GM21447 (cell line): ENCODE measurements at regions not wholly inside any gene's neighbourhood (a gene's known extent, or its start where the extent isn't known, plus 50 kb on each side); places are given as distances from the start of the nearest gene placed in this dataset.

Experiments used
- ATAC-seq: cut with Tn5 transposase; IDR thresholded peaks from one replicate; pipeline ENCODE4 v1.9.1; 2021; ENCODE audit not compliant: unreplicated experiment

DNA sequence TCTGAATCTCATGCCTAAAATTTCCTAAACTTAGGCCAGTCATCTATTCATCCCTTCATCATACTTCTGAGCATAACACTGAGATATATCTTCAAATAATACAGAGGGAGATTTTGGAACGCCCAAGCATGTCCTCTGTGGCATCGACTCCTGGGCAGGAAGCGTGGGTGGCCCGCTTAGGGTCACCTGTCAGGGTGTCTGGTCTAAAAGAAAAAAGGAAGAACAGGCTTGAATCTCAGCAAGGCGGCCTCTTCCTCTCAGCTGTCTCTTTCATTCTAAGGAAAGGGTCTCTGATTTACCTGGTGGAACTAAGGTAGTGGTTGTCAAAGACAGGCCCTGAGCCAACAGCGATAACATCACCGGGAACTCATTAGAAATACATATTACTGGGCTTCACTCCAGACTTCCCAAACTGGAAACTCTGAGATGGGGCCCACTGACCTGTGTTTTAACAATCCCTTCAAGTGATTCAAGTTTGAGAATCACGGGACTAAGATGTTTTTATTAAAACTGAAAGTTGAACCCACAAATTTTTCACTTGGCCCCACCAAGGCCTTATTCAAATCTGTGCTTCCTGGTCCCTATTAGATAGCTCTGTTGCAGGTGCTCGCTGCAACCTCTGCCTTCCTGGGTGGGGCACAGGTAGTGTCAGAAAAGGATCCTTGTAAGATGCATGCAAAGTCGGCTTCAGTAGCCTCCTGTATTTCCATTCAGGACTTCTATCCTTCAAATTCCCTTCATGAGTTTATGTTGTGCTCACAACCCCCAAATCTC, 162.3 kb upstream of the CCDC68 start:
- no peak for ATAC-seq

DNA sequence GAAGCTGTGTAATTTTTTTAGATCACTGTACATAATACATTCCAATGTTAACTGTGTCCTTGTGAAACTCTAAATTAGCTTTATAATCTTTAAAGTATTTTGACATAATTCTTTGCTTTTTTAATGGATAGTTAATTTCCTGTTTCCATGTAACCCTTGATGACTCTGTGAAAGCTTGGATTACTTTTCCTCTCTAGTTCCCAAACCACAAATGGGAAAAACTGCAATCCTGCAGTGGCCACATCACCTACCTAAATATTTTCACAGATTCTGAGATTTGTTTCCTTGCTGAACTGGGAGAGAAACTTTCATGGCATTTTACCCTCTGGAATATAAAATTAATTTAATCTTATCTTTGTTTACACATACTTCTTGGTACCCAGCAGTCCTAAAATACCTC, 161.6 kb upstream of the CCDC68 start:
- ATAC-seq, result no peak

DNA sequence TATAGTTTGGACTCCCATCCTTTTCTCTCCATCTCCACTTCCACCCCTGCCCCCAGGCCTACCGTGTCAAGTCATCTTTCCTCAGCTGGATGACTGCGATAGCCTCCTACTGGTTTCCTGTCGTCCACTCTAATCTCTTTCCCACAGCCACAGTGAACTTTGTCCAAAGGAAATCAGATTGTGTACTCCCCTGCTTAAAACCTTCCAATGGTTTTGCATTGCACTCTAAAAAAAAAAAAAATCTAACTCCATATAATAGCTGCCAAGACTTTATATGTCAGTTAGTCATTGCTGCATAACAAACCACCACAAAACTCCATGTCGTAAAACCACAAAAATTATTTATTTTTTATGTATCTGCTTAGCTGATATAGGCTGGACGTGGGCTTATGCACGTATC, 160.2 kb upstream of the CCDC68 start:
- no peak for ATAC-seq

DNA sequence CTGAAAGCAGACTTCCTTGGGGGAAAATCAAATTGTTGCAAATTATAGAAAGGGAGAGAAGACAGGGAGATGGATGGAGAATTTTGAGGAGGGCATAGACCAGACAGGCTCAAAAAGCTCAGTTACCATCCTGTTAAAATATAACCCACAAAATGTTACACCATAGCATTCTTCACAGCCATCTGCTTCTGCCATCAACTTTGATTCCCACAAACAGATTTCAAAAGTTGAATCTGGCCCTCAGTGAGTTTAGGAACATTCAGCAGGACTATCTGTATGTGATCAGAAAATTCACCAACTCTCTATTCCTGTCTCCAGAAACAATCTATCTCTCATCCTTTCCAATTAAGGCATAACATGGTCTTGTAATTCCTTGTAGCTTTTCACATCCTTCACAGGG, 159.8 kb upstream of the CCDC68 start:
- ATAC-seq, result no peak

DNA sequence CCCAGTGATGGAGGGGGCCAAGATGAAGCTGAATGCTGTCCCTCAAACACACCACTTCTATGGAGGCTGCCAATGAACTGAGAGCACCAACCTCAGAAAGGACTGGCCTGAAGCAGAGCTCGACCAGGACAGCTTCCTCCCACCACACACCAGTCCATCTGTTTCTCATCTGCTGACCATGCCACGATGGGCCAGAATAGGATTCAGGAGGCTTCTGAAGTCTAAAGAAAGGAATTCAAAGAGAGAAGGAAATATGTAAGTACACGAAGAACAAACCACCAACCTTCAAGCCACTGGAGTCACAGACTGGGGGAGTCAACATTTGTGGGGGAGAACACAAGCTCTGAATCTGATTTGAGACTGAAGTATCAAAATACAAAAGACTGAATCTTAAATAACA, 157.6 kb upstream of the CCDC68 start:
- no peak for ATAC-seq

DNA sequence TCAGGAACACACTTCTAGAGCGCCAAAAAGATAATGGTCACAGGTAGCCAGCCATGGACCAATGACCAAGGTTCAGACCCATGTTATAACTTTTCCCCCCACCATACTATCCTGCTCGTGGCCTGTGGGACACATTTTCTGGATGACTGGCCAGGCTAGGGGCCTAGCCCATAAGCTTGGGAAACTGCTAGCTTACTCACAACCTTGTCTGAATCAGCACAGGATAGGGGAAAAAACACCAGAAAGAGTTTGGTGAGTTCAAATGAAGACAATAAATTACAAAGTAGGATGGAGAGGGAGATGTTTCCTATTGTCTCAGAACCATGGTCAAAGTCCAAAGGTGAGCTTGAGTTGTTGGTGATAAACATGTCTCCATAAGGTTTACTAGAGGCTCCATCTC, 156.3 kb upstream of the CCDC68 start:
- no peak for ATAC-seq

DNA sequence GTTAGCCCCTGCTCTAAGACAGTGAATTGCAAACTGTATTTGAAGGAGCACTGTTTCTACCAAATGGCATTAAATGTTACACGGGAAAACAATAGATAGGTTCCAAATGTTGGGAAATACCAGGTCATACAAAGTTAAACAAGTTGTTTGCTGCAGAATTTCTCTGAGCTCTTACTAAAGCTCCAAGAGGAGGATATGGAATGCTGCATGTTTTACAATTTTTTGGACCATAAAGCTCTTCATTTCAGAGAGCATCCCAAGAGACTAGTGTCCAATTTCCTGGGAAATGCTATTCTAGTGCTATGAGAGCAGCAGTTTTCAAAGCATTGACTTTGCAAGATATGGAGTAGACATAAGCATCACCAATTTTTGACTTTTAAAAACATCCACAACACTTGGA, 155.6 kb upstream of the CCDC68 start:
- no peak for ATAC-seq

DNA sequence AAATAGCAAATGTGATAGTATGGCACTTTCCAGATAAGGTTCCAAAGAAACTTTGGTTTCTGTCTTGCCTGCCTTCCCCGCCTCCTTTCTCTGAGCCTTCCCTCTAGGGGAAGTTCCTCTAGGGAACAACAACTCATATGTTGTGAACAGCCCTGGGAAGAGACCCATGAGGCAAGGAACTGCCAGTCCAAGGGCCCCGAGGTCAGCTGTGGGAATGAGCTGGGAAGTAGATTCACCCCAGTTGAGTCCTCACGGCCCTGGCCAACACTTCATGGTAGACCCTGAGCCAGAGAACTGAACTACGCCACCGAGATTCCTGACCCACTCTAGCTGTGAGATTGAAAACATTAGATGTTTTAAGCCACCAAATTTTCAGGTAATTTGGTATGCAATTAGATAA, 154.5 kb upstream of the CCDC68 start:
- no peak for ATAC-seq

DNA sequence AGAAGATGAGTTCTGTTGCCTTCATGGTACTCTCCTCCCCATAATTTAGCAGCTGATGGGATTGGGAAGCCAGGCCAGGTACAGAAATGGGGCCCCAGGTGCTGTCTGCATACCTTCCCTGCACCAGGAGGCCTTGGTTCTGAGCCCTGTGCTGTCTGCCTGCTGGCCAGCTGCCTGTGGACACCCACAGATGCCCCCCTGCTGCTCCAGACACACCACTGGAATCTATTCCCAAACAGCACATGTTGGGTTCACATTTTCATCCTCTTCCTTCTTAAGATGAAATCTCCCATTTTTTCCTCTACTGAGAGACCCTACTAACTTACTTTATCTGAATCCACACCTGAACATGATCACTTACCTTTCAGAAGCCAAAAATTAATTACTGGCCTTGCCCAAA, 152.0 kb upstream of the CCDC68 start:
- ATAC-seq, result no peak

DNA sequence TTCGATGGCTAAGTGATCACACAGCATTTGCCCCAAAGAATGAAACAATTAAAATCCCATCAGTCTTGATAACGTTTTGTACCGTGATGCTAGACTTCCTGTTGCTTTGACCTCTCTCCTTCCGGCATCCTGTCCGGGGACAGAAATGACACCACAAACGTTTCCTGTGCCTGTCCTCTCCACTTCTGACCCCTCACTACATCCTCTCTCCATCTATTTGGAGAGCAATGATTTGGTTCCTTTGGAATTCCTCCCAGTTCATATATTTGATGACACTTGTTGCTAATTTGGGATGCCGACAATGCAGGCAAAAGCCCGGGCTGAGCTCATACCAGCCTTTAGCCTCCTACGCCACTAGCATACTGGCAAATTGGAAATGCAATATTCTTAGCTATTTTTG, 151.2 kb upstream of the CCDC68 start:
- no peak for ATAC-seq

DNA sequence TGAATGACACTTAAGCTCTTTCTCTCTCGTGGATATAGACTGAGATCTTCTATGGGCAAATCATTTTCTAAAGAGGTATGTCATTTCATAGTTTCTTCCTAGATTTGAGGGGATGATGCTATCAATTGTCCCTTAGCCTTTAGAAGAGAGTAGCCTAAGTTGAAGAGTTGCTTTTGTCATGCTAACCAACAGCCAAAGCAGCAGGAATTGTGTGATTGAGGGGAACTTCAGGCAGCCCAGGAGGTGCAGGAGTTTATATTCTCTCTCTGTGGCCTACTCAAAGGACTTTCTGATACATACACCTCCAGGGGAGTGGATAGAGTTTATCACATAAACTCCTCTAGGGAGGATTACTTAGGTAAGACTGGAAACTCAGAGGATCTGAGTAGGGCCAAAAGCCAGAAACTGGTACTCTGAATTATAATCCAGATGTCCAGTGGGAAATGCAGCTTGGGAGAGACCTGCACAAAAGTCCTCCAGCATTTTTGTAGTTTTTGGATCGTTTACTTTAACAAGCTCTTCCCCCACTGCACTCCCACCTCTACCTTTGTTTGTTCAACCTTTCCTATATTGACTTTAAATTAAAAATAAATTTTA, 150.7 kb upstream of the CCDC68 start:
- ATAC-seq, result no peak

DNA sequence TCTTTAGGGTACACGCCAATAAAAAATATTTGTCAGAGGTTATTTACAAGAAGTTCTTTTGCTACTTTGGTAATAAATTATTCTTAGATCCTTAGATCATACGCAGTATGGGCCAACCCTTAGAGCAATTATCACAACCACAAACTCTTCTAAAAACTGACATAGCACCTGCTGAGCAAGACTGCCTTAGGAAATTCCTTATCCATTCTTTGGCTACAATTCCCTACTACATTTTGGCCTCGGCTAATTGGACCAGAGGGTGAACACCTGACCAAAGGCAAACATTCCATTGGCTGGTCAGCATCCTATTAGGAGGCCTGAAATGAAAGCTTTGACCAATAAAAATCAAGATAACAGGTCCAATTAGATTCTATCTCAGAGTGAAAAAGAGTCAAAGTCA, 147.6 kb upstream of the CCDC68 start:
- no peak for ATAC-seq

DNA sequence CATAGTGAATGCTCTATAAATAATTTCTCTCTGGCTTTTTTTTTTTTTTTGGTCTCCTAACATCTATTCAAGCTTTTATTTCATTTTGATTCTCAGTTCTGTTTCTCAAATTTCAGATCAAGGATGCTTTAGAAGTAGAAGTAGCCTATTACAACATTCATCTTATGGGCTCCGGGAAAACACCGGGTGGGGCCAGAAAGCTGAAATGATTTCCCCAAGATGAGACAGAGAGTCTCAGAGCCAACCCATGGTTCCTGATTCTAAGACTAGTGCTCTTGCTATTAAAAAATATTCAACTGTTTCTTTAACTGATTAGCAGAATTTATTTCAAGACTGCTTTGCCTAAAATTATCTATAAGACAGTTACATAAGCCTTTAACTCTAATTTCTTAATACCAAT, 147.2 kb upstream of the CCDC68 start:
- no peak for ATAC-seq

DNA sequence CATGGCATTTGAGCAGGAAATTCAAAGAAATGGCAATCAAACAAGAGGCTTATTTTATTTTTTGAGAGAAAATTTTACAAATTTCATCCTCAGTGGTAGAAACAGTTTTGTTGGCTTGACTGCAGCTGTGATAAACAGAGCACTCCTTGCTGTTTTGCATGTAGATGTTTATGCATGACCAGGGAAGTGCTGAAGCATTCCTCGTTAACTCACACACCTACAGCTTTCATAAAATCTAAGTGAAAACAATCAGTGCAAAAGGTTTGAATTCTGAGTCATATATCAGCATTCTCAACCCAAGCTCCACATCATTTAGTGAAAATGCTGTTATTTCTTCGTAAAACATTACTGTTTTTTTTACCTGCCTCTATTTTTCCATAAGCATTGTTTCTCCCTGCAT, 146.6 kb upstream of the CCDC68 start:
- no peak for ATAC-seq

DNA sequence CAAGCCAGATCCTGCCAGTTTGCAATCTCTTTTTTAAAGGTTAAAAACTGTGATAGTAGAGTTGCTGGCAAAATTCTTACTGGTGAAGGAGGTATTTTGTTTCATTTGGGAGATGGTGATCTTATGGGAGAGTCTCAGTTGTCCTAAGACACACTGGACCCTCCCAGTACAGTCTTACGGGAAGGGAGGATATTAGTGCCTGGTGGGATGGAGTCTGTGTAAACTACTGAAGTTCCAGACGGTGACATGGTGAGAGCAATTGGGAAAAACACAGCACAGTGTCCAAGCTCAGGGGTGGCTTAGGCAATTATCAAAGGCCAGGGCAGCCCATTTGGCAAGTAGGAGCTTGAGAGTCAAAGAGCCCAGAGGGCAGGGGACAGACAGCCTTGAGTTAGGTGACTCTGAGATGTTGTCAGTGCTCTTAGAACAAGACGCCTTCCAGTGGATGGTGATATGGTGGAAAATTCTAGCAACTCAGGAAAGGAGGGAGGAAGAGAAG, 143.7 kb upstream of the CCDC68 start:
- no peak for ATAC-seq

DNA sequence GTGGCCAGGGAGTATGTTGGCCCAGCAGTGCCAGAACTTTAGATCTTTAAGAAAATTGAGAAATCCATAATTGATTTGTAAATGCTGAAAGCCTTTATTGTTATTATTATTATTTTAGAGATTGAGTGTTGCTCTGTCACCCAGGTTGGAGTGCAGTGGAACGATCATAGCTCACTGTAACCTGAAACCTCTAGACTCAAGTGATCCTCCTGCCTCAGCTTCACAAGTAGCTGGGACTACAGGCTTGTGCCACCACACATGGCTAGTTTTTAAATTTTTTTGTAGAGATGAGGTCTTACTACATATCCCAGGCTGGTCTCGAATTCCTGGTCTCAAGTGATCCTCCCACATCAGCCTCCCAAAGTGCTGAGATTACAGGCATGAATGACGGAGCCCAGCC, 143.2 kb upstream of the CCDC68 start:
- ATAC-seq, result no peak

DNA sequence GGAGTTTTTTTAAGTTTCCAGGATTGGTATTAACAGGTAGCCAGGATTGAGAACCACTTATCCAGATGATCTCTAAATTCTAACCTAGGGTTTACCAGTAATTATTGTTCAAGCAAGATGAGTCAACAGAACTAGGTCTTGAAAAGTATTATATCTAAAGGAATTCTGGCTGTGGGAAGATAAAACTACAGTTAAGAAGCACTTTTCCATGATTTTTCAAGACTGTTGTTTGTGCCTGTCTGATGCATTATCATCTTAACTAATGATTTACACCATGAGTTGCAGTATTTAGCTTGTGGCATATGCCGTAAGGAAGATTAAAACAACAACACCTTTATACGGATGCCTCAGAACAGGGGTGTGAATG, 142.2 kb upstream of the CCDC68 start:
- ATAC-seq, result no peak

DNA sequence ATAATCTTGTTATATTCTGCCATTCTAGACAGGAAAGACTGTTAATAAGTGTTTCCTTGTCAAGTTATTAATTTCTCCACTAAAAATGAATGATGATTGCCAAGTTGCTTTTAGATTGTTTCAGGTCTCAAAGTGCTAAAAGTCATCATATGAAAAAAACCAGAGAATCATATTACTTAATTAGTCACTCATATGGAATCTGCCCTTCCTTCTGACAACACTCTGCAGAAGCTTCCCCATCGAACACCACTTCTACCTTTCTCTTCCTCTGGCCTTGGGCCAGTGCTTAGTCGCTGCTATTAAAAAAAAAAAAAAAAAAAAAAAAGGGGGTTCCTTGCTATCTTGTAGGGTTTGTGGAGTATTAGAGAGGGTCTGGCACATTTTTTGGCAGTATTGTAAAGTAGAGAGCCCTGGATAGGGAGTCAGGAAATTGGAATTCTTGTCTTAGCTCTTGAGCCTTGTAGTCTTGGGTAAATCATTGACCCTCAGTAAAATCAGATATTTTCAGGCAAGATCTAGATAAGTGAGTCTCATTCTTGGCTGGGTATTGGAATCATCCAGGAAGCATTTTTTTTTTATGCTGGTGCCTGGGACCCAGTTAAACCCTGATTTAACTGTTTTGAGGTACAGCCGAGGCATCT, 141.7 kb upstream of the CCDC68 start:
- no peak for ATAC-seq

DNA sequence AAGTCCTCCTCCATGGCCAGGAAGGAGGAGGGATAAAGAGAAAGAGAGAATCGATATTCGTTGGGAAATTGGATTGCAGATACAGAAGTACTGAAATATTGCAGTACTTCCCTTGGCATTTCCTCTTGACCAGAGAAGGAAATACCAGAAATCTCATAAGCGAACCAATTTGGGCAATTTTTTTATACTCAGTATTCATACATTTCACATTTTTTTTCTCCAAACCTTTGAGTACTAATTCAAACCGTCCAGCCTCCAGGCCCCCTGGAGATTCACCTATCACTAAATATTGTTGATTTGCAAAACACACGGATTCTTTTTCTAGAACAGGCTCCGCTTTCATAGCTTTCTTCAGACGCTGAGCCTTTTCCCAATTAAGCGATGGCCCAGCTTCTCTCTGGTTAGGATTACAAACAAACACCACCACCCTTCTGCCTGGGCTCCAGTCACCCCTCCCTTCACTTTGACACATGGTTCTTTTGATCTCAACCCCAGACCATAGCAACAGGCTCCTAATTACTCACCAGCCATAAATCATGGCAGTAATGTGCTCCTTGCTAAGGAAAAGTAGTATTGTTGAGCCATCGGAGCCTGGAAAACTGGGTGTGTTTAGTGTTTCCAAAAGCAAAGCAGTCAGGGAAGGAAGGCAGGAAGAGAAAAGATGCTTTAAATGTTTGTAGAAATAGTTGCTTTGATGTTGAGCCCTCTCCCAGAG, 138.4 kb upstream of the CCDC68 start:
- ATAC-seq, result no peak

DNA sequence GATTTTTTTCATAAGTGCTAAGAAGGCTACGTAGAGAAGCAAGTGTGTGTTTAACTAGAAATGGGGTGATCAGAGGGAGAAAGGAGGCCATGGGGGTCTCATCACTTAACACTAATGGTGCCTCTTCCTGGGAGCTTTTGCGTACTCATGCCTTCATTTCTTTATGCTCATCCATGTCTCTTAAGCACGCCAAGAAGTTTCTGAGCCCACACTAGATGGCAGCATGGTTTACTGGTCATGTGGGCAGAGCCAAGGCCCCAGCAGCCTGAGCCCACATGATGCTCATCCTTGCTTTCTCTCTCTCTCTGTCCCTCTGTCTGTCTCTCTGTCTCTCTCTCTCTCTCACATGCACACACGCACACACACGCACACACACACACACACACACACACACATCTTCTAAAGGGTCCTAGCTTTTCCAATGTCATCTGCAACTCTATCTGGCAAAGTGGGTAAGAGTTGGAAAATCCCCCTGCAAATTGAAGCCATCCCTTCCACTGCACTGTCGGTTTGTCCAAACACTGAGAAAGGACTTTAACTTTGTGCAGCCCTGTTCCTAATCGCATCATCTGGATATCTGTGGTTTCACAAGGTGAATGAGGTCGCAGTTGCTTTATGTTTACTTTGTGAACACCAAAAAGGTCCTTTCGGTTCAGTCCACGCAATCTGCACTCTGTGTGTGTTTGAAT, 137.1 kb upstream of the CCDC68 start:
- no peak for ATAC-seq

DNA sequence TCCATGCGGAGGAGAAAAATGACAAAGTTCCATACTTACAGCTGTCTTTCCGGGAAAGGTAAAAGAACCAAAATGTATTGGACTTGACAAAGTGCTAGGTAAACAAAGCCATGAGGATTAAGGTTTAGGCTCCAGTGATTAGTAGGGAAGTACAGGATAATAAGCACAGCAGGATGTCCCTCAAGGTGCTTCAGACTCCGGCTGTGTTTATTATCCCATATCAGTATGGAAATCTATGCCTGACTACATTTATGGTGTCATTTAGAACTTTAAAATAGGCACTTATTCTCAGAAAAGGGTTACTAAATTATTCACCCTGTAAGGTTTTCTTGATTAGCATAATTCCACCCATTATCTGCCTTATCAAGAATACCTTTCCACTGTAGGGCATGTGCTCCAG, 136.3 kb upstream of the CCDC68 start:
- ATAC-seq, result no peak
